Liver (tissue), 8 donors: ENCODE measurements at regions not wholly inside any gene's neighbourhood (a gene's known extent, or its start where the extent isn't known, plus 50 kb on each side); places are given as distances from the start of the nearest gene placed in this dataset.

Source experiments
- DNase-seq: peaks from one replicate; pipeline ENCODE4 v3.0.0-alpha.2; 2017; ENCODE audit warnings: low spot score
- H3K27ac ChIP-seq, 2 donors: one replicate each; pipeline ENCODE4 v1.7.0; 2013; ENCODE audit warnings: inconsistent platforms in 2 of 2, low read length in 2 of 2, control low read depth in 1 of 2, low read depth in 1 of 2, mild to moderate bottlenecking in 1 of 2
- H3K27me3 ChIP-seq, 4 donors: one replicate each; pipeline versions ENCODE4 v1.6.1 to v1.7.0; 2013; ENCODE audit warnings: low read length in 3 of 4, inconsistent platforms in 1 of 4, mild to moderate bottlenecking in 1 of 4, moderate library complexity in 1 of 4; ENCODE audit not compliant: control insufficient read depth in 4 of 4, insufficient read depth in 4 of 4
- H3K36me3 ChIP-seq, 4 donors: one replicate each; pipeline versions ENCODE4 v1.6.1 to v1.7.0; 2013; ENCODE audit warnings: low read length in 3 of 4, mild to moderate bottlenecking in 3 of 4, low read depth in 1 of 4, moderate library complexity in 1 of 4; ENCODE audit not compliant: control insufficient read depth in 4 of 4, insufficient read depth in 3 of 4
- H3K4me1 ChIP-seq, 4 donors: one replicate each; pipeline versions ENCODE4 v1.6.1 to v1.7.0; 2013; ENCODE audit warnings: low read length in 3 of 4, mild to moderate bottlenecking in 3 of 4, moderate library complexity in 1 of 4; ENCODE audit not compliant: control insufficient read depth in 4 of 4, insufficient read depth in 4 of 4
- H3K4me3 ChIP-seq, 3 donors: one replicate each; pipeline versions ENCODE4 v1.6.1 to v1.7.0; 2013; ENCODE audit warnings: low read length in 3 of 3, control low read depth in 1 of 3, low read depth in 1 of 3, mild to moderate bottlenecking in 1 of 3
- H3K9ac ChIP-seq, 2 donors: one replicate each; pipeline ENCODE4 v1.7.0; 2013; ENCODE audit warnings: low read length in 2 of 2, mild to moderate bottlenecking in 2 of 2, moderate library complexity in 2 of 2, control low read depth in 1 of 2, low read depth in 1 of 2
- H3K9me3 ChIP-seq, 4 donors: one replicate each; pipeline versions ENCODE4 v1.6.1 to v1.7.0; 2013; ENCODE audit warnings: low read length in 3 of 4; ENCODE audit not compliant: control insufficient read depth in 4 of 4
- ATF3 ChIP-seq: IDR thresholded peaks from 2 replicates; pipeline ENCODE4 v1.6.1; 2016; ENCODE audit warnings: antibody characterized with exemption
- EGR1 ChIP-seq, 2 donors: IDR thresholded peaks; 2 replicates each; pipeline ENCODE4 v1.6.1; 2016 to 2018; ENCODE audit warnings: antibody characterized with exemption in 2 of 2, low read depth in 2 of 2
- FOXA1 ChIP-seq: IDR thresholded peaks from 2 replicates; pipeline ENCODE4 v1.6.1; 2016; ENCODE audit warnings: antibody characterized with exemption
- FOXA2 ChIP-seq: IDR thresholded peaks from 2 replicates; pipeline ENCODE4 v1.6.1; 2016; ENCODE audit warnings: antibody characterized with exemption
- GABPA ChIP-seq, 2 donors: IDR thresholded peaks in 1 of 2; conservative IDR thresholded peaks in 1 of 2; 2 replicates each; pipeline ENCODE4 v1.6.1; 2016; ENCODE audit warnings: antibody characterized with exemption in 2 of 2, mild to moderate bottlenecking in 1 of 2, moderate library complexity in 1 of 2
- HNF4A ChIP-seq, 2 donors: conservative IDR thresholded peaks; 2 replicates each; pipeline ENCODE4 v1.6.1; 2016; ENCODE audit warnings: antibody characterized with exemption in 2 of 2, mild to moderate bottlenecking in 2 of 2
- HNF4G ChIP-seq: IDR thresholded peaks from 2 replicates; pipeline ENCODE4 v1.6.1; 2016; ENCODE audit warnings: antibody characterized with exemption
- JUND ChIP-seq, 2 donors: IDR thresholded peaks; 2 replicates each; pipeline ENCODE4 v1.6.1; 2016; ENCODE audit warnings: antibody characterized with exemption in 2 of 2
- NR2F2 ChIP-seq: IDR thresholded peaks from 2 replicates; pipeline ENCODE4 v1.6.1; 2016; ENCODE audit warnings: antibody characterized with exemption
- RAD21 ChIP-seq, 2 donors: IDR thresholded peaks; 2 replicates each; pipeline ENCODE4 v1.6.1; 2016; ENCODE audit warnings: antibody characterized with exemption in 2 of 2, mild to moderate bottlenecking in 2 of 2
- RXRA ChIP-seq, 2 donors: IDR thresholded peaks; 2 replicates each; pipeline ENCODE4 v1.6.1; 2017 to 2018; ENCODE audit warnings: antibody characterized with exemption in 2 of 2, mild to moderate bottlenecking in 1 of 2
- SP1 ChIP-seq: IDR thresholded peaks from 2 replicates; pipeline ENCODE4 v1.6.1; 2018; ENCODE audit warnings: antibody characterized with exemption, mild to moderate bottlenecking
- TAF1 ChIP-seq: conservative IDR thresholded peaks from 2 replicates; pipeline ENCODE4 v1.6.1; 2016; ENCODE audit warnings: antibody characterized with exemption, mild to moderate bottlenecking
- YY1 ChIP-seq: IDR thresholded peaks from 2 replicates; pipeline ENCODE4 v1.6.1; 2016; ENCODE audit warnings: antibody characterized with exemption, mild to moderate bottlenecking
- WGBS: extraction: QIAGEN DNeasy Blood & Tissue Kit; methylation state at CpG from one replicate; pipeline ENCODE4 v1.1.7; 2013; 5-methylcytosine and 5-hydroxymethylcytosine counted together
- TF ChIP-seq, protein P1 (sequence below): fragments of 150-350 bp; IDR thresholded peaks from 2 replicates; pipeline ENCODE4 v1.5.1; 2017; ENCODE audit warnings: improper control_type of control experiment, low read depth, low read length; ENCODE audit not compliant: missing input control
- TF ChIP-seq, protein P2 (sequence below): IDR thresholded peaks from 2 replicates; pipeline ENCODE4 v1.6.1; 2016; ENCODE audit warnings: antibody characterized with exemption
- TF ChIP-seq, protein P3 (sequence below): IDR thresholded peaks from 2 replicates; pipeline ENCODE4 v1.6.1; 2016; ENCODE audit warnings: antibody characterized with exemption, mild to moderate bottlenecking
- TF ChIP-seq, protein P4 (sequence below): IDR thresholded peaks from 2 replicates; pipeline ENCODE4 v1.6.1; 2016; ENCODE audit warnings: antibody characterized with exemption
- donor health status: healthy.
- donor health status: healthy.
- donor health status: healthy.
- donor health status: healthy.
- donor health status: healthy.

DNA sequence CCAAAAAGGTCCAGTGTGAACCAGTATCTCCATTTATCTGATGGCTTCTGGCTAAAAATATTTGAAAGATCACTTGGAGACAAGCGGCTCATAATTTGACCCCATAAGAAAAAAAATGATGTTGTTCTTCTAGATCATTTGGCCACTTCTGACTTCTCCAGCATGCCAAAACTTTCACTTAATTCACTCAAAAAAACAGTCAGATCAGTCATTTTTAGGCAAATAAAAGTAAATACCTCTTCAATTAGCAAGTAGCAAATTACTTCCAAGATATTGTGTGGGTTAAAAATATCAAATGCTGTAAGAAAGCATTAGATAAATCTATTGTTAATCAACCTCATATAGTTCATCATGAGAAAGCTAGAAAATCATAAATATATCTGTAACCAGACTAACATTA is 106.0 kb downstream of the ZC3H11B start:
- Histone ChIP-seq H3K27ac (no peak overlapping the region), H3K9me3 (no peaks in the 10 kb centered on the region), H3K9ac (no peak overlapping the region), H3K36me3 (no peaks in the 10 kb centered on the region), H3K4me1 (no peaks in the 10 kb centered on the region), H3K4me3 (no peak overlapping the region), H3K27me3 (no peaks in the 10 kb centered on the region)
- no peak for DNase-seq
- TF ChIP-seq RXRA (IDR thresholded peaks at IDR 0.05) (no peak), FOXA1 (no peak), TAF1 (no peak), ATF3 (no peak), RAD21 (IDR thresholded peaks at IDR 0.05) (no peak), HNF4A (conservative IDR thresholded peaks at IDR 0.05) (no peak), EGR1 (IDR thresholded peaks at IDR 0.05; ENCODE audit: low read depth in 2 of 2) (no peak), SP1 (no peak), JUND (IDR thresholded peaks at IDR 0.05) (no peak), HNF4G (no peak), YY1 (no peak), GABPA (IDR thresholded peaks at IDR 0.05 in 1 of 2, conservative IDR thresholded peaks at IDR 0.05 in 1 of 2) (no peak), NR2F2 (no peak), FOXA2 (no peak)
- TF ChIP-seq, protein P1, sequence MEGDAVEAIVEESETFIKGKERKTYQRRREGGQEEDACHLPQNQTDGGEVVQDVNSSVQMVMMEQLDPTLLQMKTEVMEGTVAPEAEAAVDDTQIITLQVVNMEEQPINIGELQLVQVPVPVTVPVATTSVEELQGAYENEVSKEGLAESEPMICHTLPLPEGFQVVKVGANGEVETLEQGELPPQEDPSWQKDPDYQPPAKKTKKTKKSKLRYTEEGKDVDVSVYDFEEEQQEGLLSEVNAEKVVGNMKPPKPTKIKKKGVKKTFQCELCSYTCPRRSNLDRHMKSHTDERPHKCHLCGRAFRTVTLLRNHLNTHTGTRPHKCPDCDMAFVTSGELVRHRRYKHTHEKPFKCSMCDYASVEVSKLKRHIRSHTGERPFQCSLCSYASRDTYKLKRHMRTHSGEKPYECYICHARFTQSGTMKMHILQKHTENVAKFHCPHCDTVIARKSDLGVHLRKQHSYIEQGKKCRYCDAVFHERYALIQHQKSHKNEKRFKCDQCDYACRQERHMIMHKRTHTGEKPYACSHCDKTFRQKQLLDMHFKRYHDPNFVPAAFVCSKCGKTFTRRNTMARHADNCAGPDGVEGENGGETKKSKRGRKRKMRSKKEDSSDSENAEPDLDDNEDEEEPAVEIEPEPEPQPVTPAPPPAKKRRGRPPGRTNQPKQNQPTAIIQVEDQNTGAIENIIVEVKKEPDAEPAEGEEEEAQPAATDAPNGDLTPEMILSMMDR = no peak
- TF ChIP-seq, protein P2, sequence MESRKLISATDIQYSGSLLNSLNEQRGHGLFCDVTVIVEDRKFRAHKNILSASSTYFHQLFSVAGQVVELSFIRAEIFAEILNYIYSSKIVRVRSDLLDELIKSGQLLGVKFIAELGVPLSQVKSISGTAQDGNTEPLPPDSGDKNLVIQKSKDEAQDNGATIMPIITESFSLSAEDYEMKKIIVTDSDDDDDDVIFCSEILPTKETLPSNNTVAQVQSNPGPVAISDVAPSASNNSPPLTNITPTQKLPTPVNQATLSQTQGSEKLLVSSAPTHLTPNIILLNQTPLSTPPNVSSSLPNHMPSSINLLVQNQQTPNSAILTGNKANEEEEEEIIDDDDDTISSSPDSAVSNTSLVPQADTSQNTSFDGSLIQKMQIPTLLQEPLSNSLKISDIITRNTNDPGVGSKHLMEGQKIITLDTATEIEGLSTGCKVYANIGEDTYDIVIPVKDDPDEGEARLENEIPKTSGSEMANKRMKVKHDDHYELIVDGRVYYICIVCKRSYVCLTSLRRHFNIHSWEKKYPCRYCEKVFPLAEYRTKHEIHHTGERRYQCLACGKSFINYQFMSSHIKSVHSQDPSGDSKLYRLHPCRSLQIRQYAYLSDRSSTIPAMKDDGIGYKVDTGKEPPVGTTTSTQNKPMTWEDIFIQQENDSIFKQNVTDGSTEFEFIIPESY = no peak
- TF ChIP-seq, protein P3, sequence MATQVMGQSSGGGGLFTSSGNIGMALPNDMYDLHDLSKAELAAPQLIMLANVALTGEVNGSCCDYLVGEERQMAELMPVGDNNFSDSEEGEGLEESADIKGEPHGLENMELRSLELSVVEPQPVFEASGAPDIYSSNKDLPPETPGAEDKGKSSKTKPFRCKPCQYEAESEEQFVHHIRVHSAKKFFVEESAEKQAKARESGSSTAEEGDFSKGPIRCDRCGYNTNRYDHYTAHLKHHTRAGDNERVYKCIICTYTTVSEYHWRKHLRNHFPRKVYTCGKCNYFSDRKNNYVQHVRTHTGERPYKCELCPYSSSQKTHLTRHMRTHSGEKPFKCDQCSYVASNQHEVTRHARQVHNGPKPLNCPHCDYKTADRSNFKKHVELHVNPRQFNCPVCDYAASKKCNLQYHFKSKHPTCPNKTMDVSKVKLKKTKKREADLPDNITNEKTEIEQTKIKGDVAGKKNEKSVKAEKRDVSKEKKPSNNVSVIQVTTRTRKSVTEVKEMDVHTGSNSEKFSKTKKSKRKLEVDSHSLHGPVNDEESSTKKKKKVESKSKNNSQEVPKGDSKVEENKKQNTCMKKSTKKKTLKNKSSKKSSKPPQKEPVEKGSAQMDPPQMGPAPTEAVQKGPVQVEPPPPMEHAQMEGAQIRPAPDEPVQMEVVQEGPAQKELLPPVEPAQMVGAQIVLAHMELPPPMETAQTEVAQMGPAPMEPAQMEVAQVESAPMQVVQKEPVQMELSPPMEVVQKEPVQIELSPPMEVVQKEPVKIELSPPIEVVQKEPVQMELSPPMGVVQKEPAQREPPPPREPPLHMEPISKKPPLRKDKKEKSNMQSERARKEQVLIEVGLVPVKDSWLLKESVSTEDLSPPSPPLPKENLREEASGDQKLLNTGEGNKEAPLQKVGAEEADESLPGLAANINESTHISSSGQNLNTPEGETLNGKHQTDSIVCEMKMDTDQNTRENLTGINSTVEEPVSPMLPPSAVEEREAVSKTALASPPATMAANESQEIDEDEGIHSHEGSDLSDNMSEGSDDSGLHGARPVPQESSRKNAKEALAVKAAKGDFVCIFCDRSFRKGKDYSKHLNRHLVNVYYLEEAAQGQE = no peak
- TF ChIP-seq, protein P4, sequence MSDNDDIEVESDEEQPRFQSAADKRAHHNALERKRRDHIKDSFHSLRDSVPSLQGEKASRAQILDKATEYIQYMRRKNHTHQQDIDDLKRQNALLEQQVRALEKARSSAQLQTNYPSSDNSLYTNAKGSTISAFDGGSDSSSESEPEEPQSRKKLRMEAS = no peak
- WGBS = 89% methylated on average over 1 of the region's 1 CpG
